MM.1S (cell line): ENCODE measurements at regions not wholly inside any gene's neighbourhood (a gene's known extent, or its start where the extent isn't known, plus 50 kb on each side); places are given as distances from the start of the nearest gene placed in this dataset.

Source experiments
- CTCF ChIP-seq: fragments of 300-600 bp; sonication (generic); IDR thresholded peaks from 2 replicates; pipeline ENCODE4 v1.5.1; 2016; ENCODE audit warnings: antibody characterized with exemption, low read length, mixed read lengths
- EZH2 ChIP-seq: fragments of 300-600 bp; sonication (generic); optimal IDR thresholded peaks from 2 replicates; pipeline ENCODE3; 2017; ENCODE audit warnings: low read depth, mild to moderate bottlenecking, antibody characterized with exemption, low read length, mixed read lengths
- EZH2phosphoT487 ChIP-seq: fragments of 300-600 bp; sonication (generic); IDR thresholded peaks from 2 replicates; pipeline ENCODE4 v1.6.1; 2018; ENCODE audit warnings: antibody characterized with exemption, low read length

GRCh38 chr3:147113293-147114044, 292.9 kb downstream of the ZIC4 start:
- no peak for TF ChIP-seq CTCF
- no peak for TF ChIP-seq EZH2phosphoT487
- no peak for TF ChIP-seq EZH2
